ENCODE measurements at regions not wholly inside any gene's neighbourhood (a gene's known extent, or its start where the extent isn't known, plus 50 kb on each side); places are given as distances from the start of the nearest gene placed in this dataset.
A peak's percentile ranks its signal among the peaks of the same experiment; 100 is the strongest.

GRCh38 chr2:42922790-42923579, 130.6 kb upstream of the HAAO start:
- DNase-seq (ENCODE audit: low spot score), result peak; percentile 38
- peak overlapping the region; percentile 85 for H3K27ac ChIP-seq
- POLR2A ChIA-PET (ENCODE audit: low non-redundant PET), result no interaction called here
- CTCF ChIA-PET, result interaction anchor here (0.6 to 1.1 kb wide), 6 partner anchors 11 to 775 kb away, joined by 3 read pairs; no protein-coding TSS in a partner anchor
- TF ChIP-seq, protein P1, sequence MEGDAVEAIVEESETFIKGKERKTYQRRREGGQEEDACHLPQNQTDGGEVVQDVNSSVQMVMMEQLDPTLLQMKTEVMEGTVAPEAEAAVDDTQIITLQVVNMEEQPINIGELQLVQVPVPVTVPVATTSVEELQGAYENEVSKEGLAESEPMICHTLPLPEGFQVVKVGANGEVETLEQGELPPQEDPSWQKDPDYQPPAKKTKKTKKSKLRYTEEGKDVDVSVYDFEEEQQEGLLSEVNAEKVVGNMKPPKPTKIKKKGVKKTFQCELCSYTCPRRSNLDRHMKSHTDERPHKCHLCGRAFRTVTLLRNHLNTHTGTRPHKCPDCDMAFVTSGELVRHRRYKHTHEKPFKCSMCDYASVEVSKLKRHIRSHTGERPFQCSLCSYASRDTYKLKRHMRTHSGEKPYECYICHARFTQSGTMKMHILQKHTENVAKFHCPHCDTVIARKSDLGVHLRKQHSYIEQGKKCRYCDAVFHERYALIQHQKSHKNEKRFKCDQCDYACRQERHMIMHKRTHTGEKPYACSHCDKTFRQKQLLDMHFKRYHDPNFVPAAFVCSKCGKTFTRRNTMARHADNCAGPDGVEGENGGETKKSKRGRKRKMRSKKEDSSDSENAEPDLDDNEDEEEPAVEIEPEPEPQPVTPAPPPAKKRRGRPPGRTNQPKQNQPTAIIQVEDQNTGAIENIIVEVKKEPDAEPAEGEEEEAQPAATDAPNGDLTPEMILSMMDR (conservative IDR thresholded peaks at IDR 0.05; ENCODE audit: low read depth), result no peak

DNA sequence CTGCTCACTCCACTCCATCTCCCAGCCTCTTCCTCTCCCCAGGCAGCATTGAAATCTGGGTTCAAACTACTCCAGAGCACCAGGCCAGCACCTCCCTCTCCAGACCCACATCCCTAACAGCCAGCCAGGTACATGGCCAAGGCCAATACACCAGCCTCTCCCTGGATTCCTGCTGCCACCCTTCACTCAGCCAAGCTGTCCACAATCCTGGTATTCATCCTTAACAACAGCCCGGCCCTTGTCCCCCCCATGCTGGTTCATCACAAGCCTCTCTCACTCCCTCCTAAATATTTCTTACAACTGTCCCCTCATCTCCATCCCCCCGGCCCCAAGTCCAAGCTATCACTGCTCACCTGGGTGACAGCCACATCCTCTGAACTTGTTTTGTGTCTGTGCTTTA, 129.9 kb upstream of the HAAO start:
- CTCF ChIA-PET, result interaction anchor here (2.3 kb wide), 1 partner anchor 109 kb away, joined by 8 read pairs; no protein-coding TSS in a partner anchor
- peak overlapping the region; percentile 85 for H3K27ac ChIP-seq
- DNase-seq (ENCODE audit: low spot score), result no peak
- POLR2A ChIA-PET (ENCODE audit: low non-redundant PET), result no interaction called here
- TF ChIP-seq, protein P1 (conservative IDR thresholded peaks at IDR 0.05; ENCODE audit: low read depth), result no peak

- ChIA-PET POLR2A (ENCODE audit: low non-redundant PET) (no interaction called here), CTCF (interaction anchor here (0.7 to 2.3 kb wide), 2 partner anchors 109 to 443 kb away, joined by 3 to 8 read pairs; no protein-coding TSS in a partner anchor)
Observed at GRCh38 chr2:42921721-42922120, 129.3 kb upstream of the HAAO start.

GRCh38 chr2:42921147-42921520, 128.8 kb upstream of the HAAO start:
- H3K27ac ChIP-seq, result peak overlapping the region; percentile 85; the same call in 1 of the 2 replicates
- ChIA-PET POLR2A (ENCODE audit: low non-redundant PET) (no interaction called here), CTCF (interaction anchor here (2.3 kb wide), 1 partner anchor 108 kb away, joined by 8 read pairs; no protein-coding TSS in a partner anchor)

More at GRCh38 chr2:42921721-42922120, 129.3 kb upstream of the HAAO start:
- peak overlapping the region; percentile 85 for H3K27ac ChIP-seq
- TF ChIP-seq, protein P1 (conservative IDR thresholded peaks at IDR 0.05; ENCODE audit: low read depth), result no peak
- no peak for DNase-seq (ENCODE audit: low spot score)

GRCh38 chr2:42920446-42921146, 128.2 kb upstream of the HAAO start:
- POLR2A ChIA-PET (ENCODE audit: low non-redundant PET), result no interaction called here
- peak overlapping the region; percentile 85; the same call in 1 of the 2 replicates for H3K27ac ChIP-seq
- TF ChIP-seq, protein P1 (conservative IDR thresholded peaks at IDR 0.05; ENCODE audit: low read depth), result no peak
- DNase-seq (ENCODE audit: low spot score), result no peak
- CTCF ChIA-PET, result interaction anchor here (0.8 to 2.3 kb wide), 2 partner anchors 13 to 107 kb away, joined by 3 to 8 read pairs; no protein-coding TSS in a partner anchor

More at GRCh38 chr2:42921147-42921520, 128.8 kb upstream of the HAAO start:
- DNase-seq (ENCODE audit: low spot score), result no peak
- TF ChIP-seq, protein P1 (conservative IDR thresholded peaks at IDR 0.05; ENCODE audit: low read depth), result no peak

DNA sequence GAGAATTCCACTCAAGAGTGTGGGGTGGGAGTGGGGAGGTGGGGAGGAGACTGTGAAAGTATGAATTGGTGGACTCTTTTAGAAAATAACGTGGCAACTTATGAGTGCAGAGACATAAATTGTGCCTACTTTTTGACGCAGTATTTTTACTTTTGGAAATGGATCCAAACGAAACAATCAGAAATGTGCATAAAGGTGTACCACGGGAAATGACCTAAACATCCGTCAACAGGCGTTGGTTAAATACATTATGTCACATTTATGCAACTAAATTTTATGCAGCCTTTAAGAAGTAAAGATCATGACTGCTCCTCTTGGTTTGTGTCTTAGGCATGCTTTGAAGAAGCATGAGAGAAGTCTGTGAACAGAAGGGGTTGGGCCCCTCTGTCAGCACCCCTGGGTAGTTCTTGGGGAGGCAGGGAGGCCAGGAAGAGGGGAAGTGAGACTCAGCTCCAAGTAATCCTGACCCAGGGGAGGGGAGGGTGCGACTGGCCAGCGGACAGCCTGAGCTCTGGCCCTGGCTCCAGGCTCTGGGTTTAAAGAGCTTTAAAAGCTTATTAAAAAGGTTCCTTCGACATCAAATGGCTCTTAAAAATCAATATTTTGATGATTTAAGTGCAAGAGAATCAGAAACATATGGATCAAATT, 126.4 kb upstream of the HAAO start:
- DNase-seq (ENCODE audit: low spot score), result no peak
- TF ChIP-seq, protein P1 (conservative IDR thresholded peaks at IDR 0.05; ENCODE audit: low read depth), result no peak
- POLR2A ChIA-PET (ENCODE audit: low non-redundant PET), result no interaction called here
- H3K27ac ChIP-seq, result no peak overlapping the region
- CTCF ChIA-PET, result no interaction called here

Measured in RWPE1 (cell line).